ENCODE measurements at regions not wholly inside any gene's neighbourhood (a gene's known extent, or its start where the extent isn't known, plus 50 kb on each side); places are given as distances from the start of the nearest gene placed in this dataset.

DNA sequence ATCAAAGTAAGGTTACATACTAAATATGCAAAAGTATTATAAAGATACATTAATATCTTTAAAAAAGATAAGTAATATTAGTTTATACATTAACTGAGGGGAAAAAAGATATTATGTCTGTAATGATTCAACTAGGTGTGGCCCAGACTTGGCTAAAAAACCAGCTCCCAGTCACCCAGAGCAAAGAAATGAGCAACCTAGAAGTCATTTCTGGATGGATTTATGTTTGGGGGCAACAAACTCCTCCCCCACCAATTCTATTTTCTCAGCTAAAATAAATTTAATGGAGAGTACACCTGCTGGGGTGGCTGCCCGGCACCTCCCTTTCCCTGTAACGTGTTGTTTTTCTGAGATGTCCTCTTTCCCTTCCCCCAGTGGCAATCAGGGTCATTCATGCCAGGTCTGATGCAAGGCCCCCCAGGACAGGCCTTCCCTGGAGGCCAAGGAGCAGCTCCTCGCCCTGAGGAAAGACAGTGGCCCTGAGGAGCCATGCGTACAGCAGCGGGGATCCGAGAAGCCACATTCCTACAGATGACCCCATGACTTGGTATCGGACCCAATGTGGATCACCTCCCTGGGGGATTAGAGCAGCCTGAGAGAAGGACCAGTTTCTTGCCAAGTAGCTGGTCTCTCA is 78.6 kb upstream of the DOCK9 start:
- H3K79me2 ChIP-seq (ENCODE audit: insufficient read depth, low read length), result no peaks in the 10 kb centered on the region
- no peak overlapping the region for H2BK12ac ChIP-seq (ENCODE audit: insufficient read length, low read depth, low read length)
- H3K27me3 ChIP-seq (ENCODE audit: insufficient read depth, low read length), result no peaks in the 10 kb centered on the region
- no peak overlapping the region for H3K14ac ChIP-seq (ENCODE audit: insufficient read depth, low read length)
- H2AK5ac ChIP-seq (ENCODE audit: insufficient read length, low read length), result no peak overlapping the region
- H3K27ac Mint-ChIP-seq, result peak overlapping the region in 2 of 3 experiments; percentile 41 to 71; a peak in 1 of 7 replicates
- H2BK20ac ChIP-seq (ENCODE audit: low read depth, low read length, poor library complexity, severe bottlenecking), result no peak overlapping the region
- H3K9ac ChIP-seq (ENCODE audit: extremely low read depth, insufficient read length, low read length), result no peak overlapping the region
- H3K79me1 ChIP-seq (ENCODE audit: insufficient read depth, low read depth, low read length, poor library complexity, severe bottlenecking), result no peaks in the 10 kb centered on the region
- H4K5ac ChIP-seq (ENCODE audit: insufficient read length, low read depth, low read length), result no peak overlapping the region
- no peaks in the 10 kb centered on the region for H3K9me3 ChIP-seq (ENCODE audit: control insufficient read depth, low read depth, low read length)
- no peak overlapping the region for H4K91ac ChIP-seq (ENCODE audit: insufficient read length, low read depth, low read length)
- H3K36me3 Mint-ChIP-seq (ENCODE audit: insufficient read depth in 1 of 3, low read depth in 3 of 3), result no peaks in the 10 kb centered on the region
- no CpG with 5 or more reads among the region's 7 CpGs for WGBS (ENCODE audit: extremely low coverage, insufficient read length, low lambda C conversion rate)
- H3K27me3 Mint-ChIP-seq (ENCODE audit: low read depth), result no peaks in the 10 kb centered on the region
- H2BK15ac ChIP-seq (ENCODE audit: low read depth, low read length), result no peak overlapping the region
- no peak overlapping the region for H3K18ac ChIP-seq (ENCODE audit: insufficient read length, low read depth, low read length)
- H2BK5ac ChIP-seq (ENCODE audit: insufficient read length, low read length), result no peak overlapping the region
- H2AFZ ChIP-seq (ENCODE audit: low read length), result no peak overlapping the region
- no peak overlapping the region for H3K4me3 Mint-ChIP-seq
- no peak overlapping the region for H4K8ac ChIP-seq (replicated peaks; ENCODE audit: insufficient read length, low read depth, low read length)
- no peak overlapping the region for H3T11ph ChIP-seq (ENCODE audit: low read length)
- no peaks in the 10 kb centered on the region for H4K20me1 ChIP-seq (ENCODE audit: control insufficient read depth, insufficient read depth, insufficient read length)
- no peak overlapping the region for H3K27ac ChIP-seq (ENCODE audit: insufficient read length, low read depth, low read length)
- H3K4me1 ChIP-seq (ENCODE audit: insufficient read depth, low read length), result no peaks in the 10 kb centered on the region
- H3K56ac ChIP-seq (ENCODE audit: insufficient read length, low read depth, low read length), result no peak overlapping the region
- no peak overlapping the region for H3K4ac ChIP-seq (ENCODE audit: low read depth, low read length)
- H3K9me3 Mint-ChIP-seq, result no peaks in the 10 kb centered on the region
- H3K4me1 Mint-ChIP-seq, result peaks cover 18 to 23% of the 10 kb centered on the region in 2 experiments
- H3K23me2 ChIP-seq (ENCODE audit: insufficient read length, low read depth, low read length, poor library complexity, severe bottlenecking), result no peaks in the 10 kb centered on the region
- no peak overlapping the region for H3K23ac ChIP-seq (ENCODE audit: insufficient read length, low read depth, low read length)
- TF ChIP-seq, protein P1, sequence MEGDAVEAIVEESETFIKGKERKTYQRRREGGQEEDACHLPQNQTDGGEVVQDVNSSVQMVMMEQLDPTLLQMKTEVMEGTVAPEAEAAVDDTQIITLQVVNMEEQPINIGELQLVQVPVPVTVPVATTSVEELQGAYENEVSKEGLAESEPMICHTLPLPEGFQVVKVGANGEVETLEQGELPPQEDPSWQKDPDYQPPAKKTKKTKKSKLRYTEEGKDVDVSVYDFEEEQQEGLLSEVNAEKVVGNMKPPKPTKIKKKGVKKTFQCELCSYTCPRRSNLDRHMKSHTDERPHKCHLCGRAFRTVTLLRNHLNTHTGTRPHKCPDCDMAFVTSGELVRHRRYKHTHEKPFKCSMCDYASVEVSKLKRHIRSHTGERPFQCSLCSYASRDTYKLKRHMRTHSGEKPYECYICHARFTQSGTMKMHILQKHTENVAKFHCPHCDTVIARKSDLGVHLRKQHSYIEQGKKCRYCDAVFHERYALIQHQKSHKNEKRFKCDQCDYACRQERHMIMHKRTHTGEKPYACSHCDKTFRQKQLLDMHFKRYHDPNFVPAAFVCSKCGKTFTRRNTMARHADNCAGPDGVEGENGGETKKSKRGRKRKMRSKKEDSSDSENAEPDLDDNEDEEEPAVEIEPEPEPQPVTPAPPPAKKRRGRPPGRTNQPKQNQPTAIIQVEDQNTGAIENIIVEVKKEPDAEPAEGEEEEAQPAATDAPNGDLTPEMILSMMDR (conservative IDR thresholded peaks at IDR 0.05), result no peak
- H3K4me2 ChIP-seq (ENCODE audit: insufficient read depth, insufficient read length, low read length), result no peak overlapping the region
- no peak overlapping the region for H2BK120ac ChIP-seq (ENCODE audit: low read depth, low read length, poor library complexity, severe bottlenecking)
- DNase-seq, result no peak
